HEK293 (cell line): ENCODE measurements at regions not wholly inside any gene's neighbourhood (a gene's known extent, or its start where the extent isn't known, plus 50 kb on each side); places are given as distances from the start of the nearest gene placed in this dataset.

ENCODE experiments used
- CTCF ChIA-PET: fragments of 350-600 bp; formaldehyde crosslinking; extraction: SDS; loops from one replicate; lab custom pipeline; 2021; ENCODE audit warnings: antibody characterized with exemption; lab: Yijun Ruan, JAX
- POLR2A ChIA-PET: fragments of 300-600 bp; formaldehyde crosslinking; extraction: SDS; loops from one replicate; lab custom pipeline; 2020; ENCODE audit warnings: antibody characterized with exemption, inconsistent platforms; lab: Yijun Ruan, JAX
- H3K27ac ChIP-seq: fragments of 200-500 bp; sonication (Bioruptor generic); 2 replicates; pipeline ENCODE4 v1.5.1; 2014; ENCODE audit warnings: low read depth, low read length, control low read depth, inconsistent platforms; ENCODE audit errors: extremely low read depth
- H3K36me3 ChIP-seq, 2 experiments: fragments of 200-500 bp in 1 of 2; sonication (Bioruptor generic) in 1 of 2; 1 replicate in 1 of 2; 2 replicates in 1 of 2; pipeline ENCODE4 v1.5.1; 2014 to 2017; ENCODE audit warnings: inconsistent platforms in 2 of 2, low read length in 2 of 2; ENCODE audit not compliant: control insufficient read depth in 2 of 2, insufficient read depth in 1 of 2
- H3K4me1 ChIP-seq: fragments of 200-500 bp; sonication (Bioruptor generic); 2 replicates; pipeline ENCODE4 v1.5.1; 2014; ENCODE audit warnings: mild to moderate bottlenecking, low read length, inconsistent platforms; ENCODE audit not compliant: control insufficient read depth, insufficient read depth
- H3K4me3 ChIP-seq: 2 replicates; pipeline ENCODE4 v1.5.1; 2011; ENCODE audit warnings: low read depth, mild to moderate bottlenecking, control low read depth, low read length, moderate library complexity
- H3K9me3 ChIP-seq: fragments of 200-500 bp; sonication (Bioruptor generic); 2 replicates; pipeline ENCODE4 v1.5.1; 2014; ENCODE audit warnings: low read depth, low read length, inconsistent platforms; ENCODE audit not compliant: control insufficient read depth, insufficient read depth
- GLIS2 ChIP-seq: fragments of 450-650 bp; formaldehyde crosslinking; IDR thresholded peaks from 2 replicates; pipeline ENCODE4 v1.5.1; 2016; ENCODE audit warnings: missing biosample characterization, missing genetic modification characterization
- IKZF3 ChIP-seq: fragments of 450-650 bp; IDR thresholded peaks from 2 replicates; pipeline ENCODE4 v1.5.0; 2018; ENCODE audit warnings: missing biosample characterization, mild to moderate bottlenecking, missing genetic modification characterization, moderate library complexity
- KLF10 ChIP-seq: fragments of 450-650 bp; IDR thresholded peaks from 2 replicates; pipeline ENCODE4 v1.5.1; 2018; ENCODE audit warnings: missing biosample characterization, mild to moderate bottlenecking, missing genetic modification characterization
- KLF9 ChIP-seq: fragments of 450-650 bp; formaldehyde crosslinking; IDR thresholded peaks from 2 replicates; pipeline ENCODE4 v1.5.1; 2016; ENCODE audit warnings: missing biosample characterization, missing genetic modification characterization, low read depth
- REPIN1 ChIP-seq: fragments of 450-650 bp; formaldehyde crosslinking; IDR thresholded peaks from 2 replicates; pipeline ENCODE4 v1.5.1; 2017; ENCODE audit warnings: missing biosample characterization, missing genetic modification characterization, low read depth
- SCRT2 ChIP-seq: fragments of 450-650 bp; formaldehyde crosslinking; IDR thresholded peaks from 2 replicates; pipeline ENCODE4 v1.5.1; 2016; ENCODE audit warnings: missing biosample characterization, missing genetic modification characterization
- SP3 ChIP-seq: fragments of 450-650 bp; formaldehyde crosslinking; IDR thresholded peaks from 2 replicates; pipeline ENCODE4 v1.5.1; 2016; ENCODE audit warnings: missing biosample characterization, missing genetic modification characterization
- WT1 ChIP-seq: fragments of 450-650 bp; formaldehyde crosslinking; IDR thresholded peaks from 2 replicates; pipeline ENCODE4 v1.5.1; 2016; ENCODE audit warnings: missing biosample characterization, missing genetic modification characterization
- ZBTB8A ChIP-seq: fragments of 450-650 bp; formaldehyde crosslinking; IDR thresholded peaks from 2 replicates; pipeline ENCODE4 v1.5.1; 2016; ENCODE audit warnings: missing biosample characterization, missing genetic modification characterization
- ZFP3 ChIP-seq: fragments of 450-650 bp; formaldehyde crosslinking; IDR thresholded peaks from 2 replicates; pipeline ENCODE4 v1.5.1; 2016; ENCODE audit warnings: low read depth, missing biosample characterization, missing genetic modification characterization
- ZFP37 ChIP-seq: fragments of 450-650 bp; formaldehyde crosslinking; IDR thresholded peaks from 2 replicates; pipeline ENCODE4 v1.5.1; 2016; ENCODE audit warnings: missing biosample characterization, missing genetic modification characterization
- ZNF10 ChIP-seq: fragments of 450-650 bp; formaldehyde crosslinking; IDR thresholded peaks from 2 replicates; pipeline ENCODE4 v1.5.1; 2017; ENCODE audit warnings: missing biosample characterization, missing genetic modification characterization
- ZNF169 ChIP-seq: fragments of 450-650 bp; formaldehyde crosslinking; IDR thresholded peaks from 2 replicates; pipeline ENCODE4 v1.5.1; 2016; ENCODE audit warnings: missing biosample characterization, missing genetic modification characterization
- ZNF18 ChIP-seq: fragments of 450-650 bp; formaldehyde crosslinking; IDR thresholded peaks from 2 replicates; pipeline ENCODE4 v1.5.1; 2016; ENCODE audit warnings: missing biosample characterization, missing genetic modification characterization
- ZNF184 ChIP-seq: fragments of 450-650 bp; IDR thresholded peaks from 2 replicates; pipeline ENCODE4 v1.5.1; 2018; ENCODE audit warnings: missing biosample characterization, mild to moderate bottlenecking, missing genetic modification characterization
- ZNF274 ChIP-seq, 2 experiments: fragments of 200-500 bp in 1 of 2; fragments of 450-650 bp in 1 of 2; sonication (Bioruptor generic) in 1 of 2; formaldehyde crosslinking in 1 of 2; IDR thresholded peaks; 2 replicates each; pipeline versions ENCODE4 v1.5.1 to v1.6.1; 2014 to 2016; ENCODE audit warnings: borderline replicate concordance in 1 of 2, inconsistent platforms in 1 of 2, low read length in 1 of 2, missing biosample characterization in 1 of 2, missing genetic modification characterization in 1 of 2
- ZNF354C ChIP-seq: fragments of 450-650 bp; formaldehyde crosslinking; IDR thresholded peaks from 2 replicates; pipeline ENCODE4 v1.5.1; 2016; ENCODE audit warnings: missing biosample characterization, missing genetic modification characterization, low read depth, borderline replicate concordance
- ZNF433 ChIP-seq: fragments of 450-650 bp; formaldehyde crosslinking; IDR thresholded peaks from 2 replicates; pipeline ENCODE4 v1.5.1; 2016; ENCODE audit warnings: missing biosample characterization, missing genetic modification characterization, low read depth
- ZNF473 ChIP-seq: fragments of 450-650 bp; formaldehyde crosslinking; IDR thresholded peaks from 2 replicates; pipeline ENCODE4 v1.5.1; 2017; ENCODE audit warnings: missing biosample characterization, missing genetic modification characterization
- ZNF488 ChIP-seq: fragments of 450-650 bp; formaldehyde crosslinking; IDR thresholded peaks from 2 replicates; pipeline ENCODE4 v1.5.1; 2016; ENCODE audit warnings: missing biosample characterization, missing genetic modification characterization
- ZNF548 ChIP-seq: fragments of 450-650 bp; formaldehyde crosslinking; IDR thresholded peaks from 2 replicates; pipeline ENCODE4 v1.5.1; 2016; ENCODE audit warnings: missing biosample characterization, missing genetic modification characterization
- ZNF571 ChIP-seq: fragments of 450-650 bp; formaldehyde crosslinking; IDR thresholded peaks from 2 replicates; pipeline ENCODE4 v1.5.0; 2017; ENCODE audit warnings: missing biosample characterization, missing genetic modification characterization
- ZNF660 ChIP-seq: fragments of 450-650 bp; IDR thresholded peaks from 2 replicates; pipeline ENCODE4 v1.5.1; 2018; ENCODE audit warnings: missing biosample characterization, mild to moderate bottlenecking, missing genetic modification characterization
- ZNF670 ChIP-seq: fragments of 450-650 bp; formaldehyde crosslinking; IDR thresholded peaks from 2 replicates; pipeline ENCODE4 v1.5.1; 2016; ENCODE audit warnings: missing biosample characterization, missing genetic modification characterization, low read depth
- ZNF692 ChIP-seq: fragments of 450-650 bp; formaldehyde crosslinking; IDR thresholded peaks from 2 replicates; pipeline ENCODE4 v1.5.1; 2016; ENCODE audit warnings: missing biosample characterization, missing genetic modification characterization
- ZNF707 ChIP-seq: fragments of 450-650 bp; formaldehyde crosslinking; IDR thresholded peaks from 2 replicates; pipeline ENCODE4 v1.5.1; 2016; ENCODE audit warnings: missing biosample characterization, missing genetic modification characterization
- ZNF76 ChIP-seq: fragments of 450-650 bp; formaldehyde crosslinking; IDR thresholded peaks from 2 replicates; pipeline ENCODE4; 2016; ENCODE audit warnings: low read depth, missing biosample characterization, missing genetic modification characterization, borderline replicate concordance
- ZNF768 ChIP-seq: fragments of 450-650 bp; formaldehyde crosslinking; IDR thresholded peaks from 2 replicates; pipeline ENCODE4 v1.5.1; 2018; ENCODE audit warnings: missing biosample characterization, mild to moderate bottlenecking, missing genetic modification characterization

- POLR2A ChIA-PET, result interaction anchor here (0.6 to 1.2 kb wide), 4 partner anchors 154 to 299 kb away, joined by 3 to 7 read pairs (median 4); no protein-coding TSS in a partner anchor
- Histone ChIP-seq H3K27ac (peak overlapping the region; percentile 88), H3K4me3 (peak overlapping the region; percentile 2), H3K9me3 (no peaks in the 10 kb centered on the region), H3K4me1 (peaks cover 13% of the 10 kb centered on the region), H3K36me3 (no peaks in the 10 kb centered on the region)
- CTCF ChIA-PET, result interaction anchor here (0.5 to 1.3 kb wide), 5 partner anchors 8 to 311 kb away, joined by 3 to 4 read pairs (median 3); no protein-coding TSS in a partner anchor
- peak; percentile 93 for TF ChIP-seq WT1 (tag by site-specific recombination)
- no peak for TF ChIP-seq ZNF76 (tag by site-specific recombination)
- no peak for TF ChIP-seq ZNF692 (tag by site-specific recombination)
- no peak for TF ChIP-seq ZNF571 (tag by site-specific recombination)
- 0 out of 2 replicates have a peak, but pooled peaks have one; percentile 13 for TF ChIP-seq KLF10 (tag by site-specific recombination)
- TF ChIP-seq ZNF354C (tag by site-specific recombination), result no peak
- no peak for TF ChIP-seq REPIN1 (tag by site-specific recombination)
- no peak for TF ChIP-seq ZNF18 (tag by site-specific recombination)
- peak; percentile 21; the same call in 1 of the 2 replicates for TF ChIP-seq SCRT2
- TF ChIP-seq IKZF3 (tag by site-specific recombination), result peak; percentile 63
- TF ChIP-seq ZBTB8A (tag by site-specific recombination), result no peak
- no peak for TF ChIP-seq ZFP3 (tag by site-specific recombination)
- 0 out of 2 replicates have a peak, but pooled peaks have one; percentile 6 for TF ChIP-seq ZNF10 (tag by site-specific recombination)
- TF ChIP-seq ZNF488 (tag by site-specific recombination), result no peak
- no peak for TF ChIP-seq ZNF670 (tag by site-specific recombination)
- no peak for TF ChIP-seq ZNF433 (tag by site-specific recombination)
- 0 out of 2 replicates have a peak, but pooled peaks have one; percentile 27 for TF ChIP-seq ZNF660 (tag by site-specific recombination)
- no peak for TF ChIP-seq ZNF768 (tag by site-specific recombination)
- no peak for TF ChIP-seq ZNF548 (tag by site-specific recombination)
- no peak for TF ChIP-seq ZFP37 (tag by site-specific recombination)
- TF ChIP-seq ZNF184 (tag by site-specific recombination), result no peak
- TF ChIP-seq ZNF274 (IDR thresholded peaks at IDR 0.05; ENCODE audit: low read length), result no peak
- no peak for TF ChIP-seq ZNF274 (tag by site-specific recombination; IDR thresholded peaks at IDR 0.05; ENCODE audit: borderline replicate concordance)
- no peak for TF ChIP-seq ZNF707 (tag by site-specific recombination)
- no peak for TF ChIP-seq ZNF473 (tag by site-specific recombination)
- no peak for TF ChIP-seq SP3 (tag by site-specific recombination)
- TF ChIP-seq ZNF169 (tag by site-specific recombination), result no peak
- TF ChIP-seq GLIS2 (tag by site-specific recombination), result no peak
- TF ChIP-seq KLF9, result no peak
Observed at GRCh38 chr2:215619022-215619958, 183.4 kb upstream of the FN1 start.
